A673 (cell line): ENCODE measurements at regions not wholly inside any gene's neighbourhood (a gene's known extent, or its start where the extent isn't known, plus 50 kb on each side); places are given as distances from the start of the nearest gene placed in this dataset.

Source experiments
- CTCF ChIP-seq: fragments of 300-800, 200-600 bp; sonication (generic); conservative IDR thresholded peaks from 2 replicates; pipeline ENCODE4 v1.5.1; 2017; ENCODE audit warnings: low read depth, mild to moderate bottlenecking, antibody characterized with exemption, low read length, moderate library complexity, mixed read lengths
- EZH2 ChIP-seq: fragments of 200-600 bp; sonication (generic); IDR thresholded peaks from 2 replicates; pipeline ENCODE4 v1.6.1; 2017; ENCODE audit warnings: borderline replicate concordance, low read depth, mild to moderate bottlenecking, mixed read lengths, antibody characterized with exemption, low read length; ENCODE audit not compliant: poor library complexity, severe bottlenecking

- TF ChIP-seq CTCF = no peak
- no peak for TF ChIP-seq EZH2
Measured at GRCh38 chr2:103942199-103942598, 911.7 kb upstream of the POU3F3 start.
